GM12878 (cell line): ENCODE measurements at regions not wholly inside any gene's neighbourhood (a gene's known extent, or its start where the extent isn't known, plus 50 kb on each side); places are given as distances from the start of the nearest gene placed in this dataset.

Source experiments
- ATAC-seq: fragments of 200-7000 bp; cut with Tn5 transposase; 3 replicates; pipeline ENCODE4 v1.9.1; 2020; ENCODE audit warnings: mild to moderate bottlenecking, moderate library complexity
- BruUV-seq: library from RNA; stranded (reverse); fragments of 400-500 nt; replicated peaks from 2 replicates; lab custom pipeline; 2021; lab: Mats Ljungman, UMichigan
- CTCF ChIA-PET: fragments of 300-600 bp; sonication (Branson Sonifier 250); formaldehyde crosslinking; extraction: SDS; loops from one replicate; lab custom pipeline; 2021; ENCODE audit warnings: inconsistent platforms; lab: Yijun Ruan, JAX
- POLR2A ChIA-PET: fragments of 350-600 bp; formaldehyde crosslinking; extraction: SDS; loops from one replicate; lab custom pipeline; 2021; ENCODE audit warnings: inconsistent platforms; lab: Charles Lee
- RAD21 ChIA-PET: fragments of 300-600 bp; sonication (Branson Sonifier 250); formaldehyde crosslinking; loops from one replicate; lab custom pipeline; 2023; ENCODE audit warnings: antibody characterized with exemption; ENCODE audit not compliant: unreplicated experiment; lab: Charles Lee
- SMC1A ChIA-PET: fragments of 300-600 bp; sonication (Branson Sonifier 250); formaldehyde crosslinking; loops from one replicate; lab custom pipeline; 2023; ENCODE audit not compliant: unreplicated experiment, uncharacterized antibody; lab: Charles Lee
- DNase-seq: peaks from one replicate; pipeline ENCODE4 v3.0.0-alpha.2; 2011; ENCODE audit warnings: low read depth, low spot score
- FAIRE-seq: peaks from 3 replicates; lab custom pipeline; 2011; peaks lifted over from hg19 to GRCh38; lab: Jason Lieb, UNC
- H2AFZ ChIP-seq: 2 replicates; pipeline ENCODE4 v1.6.0; 2011; ENCODE audit warnings: low read depth, low read length, control low read depth; ENCODE audit not compliant: control insufficient read depth
- H3K27ac ChIP-seq: 2 replicates; pipeline ENCODE4 v1.5.1; 2011; ENCODE audit warnings: control low read depth; ENCODE audit not compliant: control insufficient read depth, insufficient read depth
- H3K27me3 ChIP-seq, 2 experiments: replicated peaks in 1 of 2; 2 replicates each; pipeline versions ENCODE4 v1.6.0 to v1.6.1; 2011; ENCODE audit warnings: low read length in 1 of 2; ENCODE audit not compliant: control insufficient read depth in 2 of 2, insufficient read depth in 2 of 2
- H3K36me3 ChIP-seq, 2 experiments: 2 replicates each; pipeline ENCODE4 v1.5.1; 2011; ENCODE audit warnings: low read length in 1 of 2; ENCODE audit not compliant: control insufficient read depth in 2 of 2, insufficient read depth in 2 of 2
- H3K4me1 ChIP-seq: 2 replicates; pipeline ENCODE4 v1.6.1; 2011; ENCODE audit warnings: mild to moderate bottlenecking, low read length, moderate library complexity, mixed read lengths; ENCODE audit not compliant: control insufficient read depth, insufficient read depth
- H3K4me2 ChIP-seq: 2 replicates; pipeline ENCODE4 v1.6.0; 2011; ENCODE audit warnings: control low read depth; ENCODE audit not compliant: control insufficient read depth, insufficient read depth
- H3K4me3 ChIP-seq: fragments of 200-600 bp; sonication (generic); 2 replicates; pipeline ENCODE4 v1.5.1; 2016
- H3K79me2 ChIP-seq: 2 replicates; pipeline ENCODE4 v1.6.0; 2011; ENCODE audit warnings: low read length; ENCODE audit not compliant: control insufficient read depth, insufficient read depth
- H3K9ac ChIP-seq: 2 replicates; pipeline ENCODE4 v1.8.0; 2011; ENCODE audit warnings: low read length, control low read depth, mixed read lengths; ENCODE audit not compliant: control insufficient read depth, insufficient read depth
- H3K9me3 ChIP-seq: replicated peaks from 3 replicates; pipeline ENCODE4 v1.5.1; 2011; ENCODE audit warnings: mild to moderate bottlenecking, low read length; ENCODE audit not compliant: control insufficient read depth, insufficient read depth
- H4K20me1 ChIP-seq: 2 replicates; pipeline ENCODE4 v1.6.0; 2011; ENCODE audit not compliant: control insufficient read depth, insufficient read depth
- BCL11A ChIP-seq: IDR thresholded peaks from 2 replicates; pipeline ENCODE4 v1.6.1; 2011; ENCODE audit warnings: low read depth, low read length
- EED ChIP-seq: sonication (generic); IDR thresholded peaks from 2 replicates; pipeline ENCODE4 v1.6.1; 2016; ENCODE audit warnings: antibody characterized with exemption, low read depth
- GABPA ChIP-seq: IDR thresholded peaks from 2 replicates; pipeline ENCODE4 v1.6.1; 2014; ENCODE audit warnings: antibody characterized with exemption, low read depth, mild to moderate bottlenecking, inconsistent platforms
- KLF5 ChIP-seq: fragments of 450-650 bp; IDR thresholded peaks from 2 replicates; pipeline ENCODE4 v1.6.1; 2014; ENCODE audit warnings: mild to moderate bottlenecking; ENCODE audit not compliant: partially characterized antibody
- MEF2B ChIP-seq: fragments of 450-650 bp; IDR thresholded peaks from 2 replicates; pipeline ENCODE4 v1.6.1; 2018; ENCODE audit warnings: mild to moderate bottlenecking, moderate library complexity; ENCODE audit not compliant: partially characterized antibody, poor library complexity, severe bottlenecking
- TBL1XR1 ChIP-seq: IDR thresholded peaks from 2 replicates; pipeline ENCODE4 v1.6.1; 2012; ENCODE audit warnings: low read depth, low read length, improper control_type of control experiment
- ZNF622 ChIP-seq: fragments of 450-650 bp; IDR thresholded peaks from 2 replicates; pipeline ENCODE4 v1.6.1; 2017; ENCODE audit warnings: mild to moderate bottlenecking, inconsistent platforms
- WGBS: methylation state at CpG from one replicate; pipeline ENCODE4 v1.1.6; 2016; ENCODE audit warnings: low lambda C conversion rate; ENCODE audit not compliant: insufficient replicate concordance, insufficient coverage; ENCODE audit errors: missing lambda C conversion rate; 5-methylcytosine and 5-hydroxymethylcytosine counted together
- in situ Hi-C: fragments of 300-500 bp; cut with MboI; formaldehyde crosslinking; loops from 9 replicates; pipeline ENCODE4 v1.14.3; 2018; ENCODE audit warnings: mixed read lengths
- intact Hi-C: fragments of 100-400 bp; cut with micrococcal nuclease; formaldehyde crosslinking; loops from one replicate; pipeline ENCODE4 v1.14.2; 2022; ENCODE audit not compliant: unreplicated experiment

- Histone ChIP-seq H3K27me3 (peaks cover 0 to 2% of the 10 kb centered on the region in 2 experiments; a peak in 2 of 4 replicates), H2AFZ (no peak overlapping the region), H3K9ac (no peak overlapping the region), H3K4me1 (no peaks in the 10 kb centered on the region)
- in situ Hi-C loops: no loop called here
- no peak for TF ChIP-seq GABPA
- TF ChIP-seq, all 136 proteins: peak for 0
- Histone ChIP-seq H3K4me2 (no peak overlapping the region), H3K79me2 (no peaks in the 10 kb centered on the region), H3K36me3 (no peaks in the 10 kb centered on the region), H3K27ac (no peak overlapping the region), H3K9me3 (no peaks in the 10 kb centered on the region), H3K4me3 (no peak overlapping the region), H4K20me1 (no peaks in the 10 kb centered on the region)
- FAIRE-seq: no peak
- no peak for DNase-seq
- no TSS peak for BruUV-seq
- SMC1A ChIA-PET: no interaction called here
- POLR2A ChIA-PET: no interaction called here
- ATAC-seq: no peak
- RAD21 ChIA-PET: no interaction called here
- 30% methylated on average over 8 of the region's 8 CpGs for WGBS
- intact Hi-C loops: no loop called here
- CTCF ChIA-PET: interaction anchor here (0.7 kb wide), 1 partner anchor 37 kb away, joined by 3 read pairs; no protein-coding TSS in a partner anchor
These were observed 162.9 kb upstream of the B3GAT1 start for GRCh38 chr11:134574947-134575346.

- Histone ChIP-seq H3K27ac (no peak overlapping the region), H3K4me3 (no peak overlapping the region), H3K79me2 (no peaks in the 10 kb centered on the region), H2AFZ (no peak overlapping the region), H3K36me3 (no peaks in the 10 kb centered on the region), H3K9ac (no peak overlapping the region), H3K4me2 (no peak overlapping the region), H3K27me3 (peaks cover 0 to 2% of the 10 kb centered on the region in 2 experiments; a peak in 2 of 4 replicates), H4K20me1 (no peaks in the 10 kb centered on the region), H3K4me1 (no peaks in the 10 kb centered on the region), H3K9me3 (no peaks in the 10 kb centered on the region)
- intact Hi-C loops (no loop called here), in situ Hi-C loops (no loop called here)
- ATAC-seq (no peak), FAIRE-seq (no peak), DNase-seq (no peak)
- WGBS: 19% methylated on average over 7 of the region's 7 CpGs
- ChIA-PET RAD21 (no interaction called here), CTCF (no interaction called here), POLR2A (no interaction called here), SMC1A (no interaction called here)
- BruUV-seq: no TSS peak
- TF ChIP-seq BCL11A: no peak
- no peak for TF ChIP-seq ZNF622
- no peak for TF ChIP-seq EED
- no peak for TF ChIP-seq KLF5
- TF ChIP-seq TBL1XR1: no peak
- TF ChIP-seq MEF2B: no peak
These were observed 162.4 kb upstream of the B3GAT1 start for GRCh38 chr11:134574425-134574824.
